ENCODE measurements at regions not wholly inside any gene's neighbourhood (a gene's known extent, or its start where the extent isn't known, plus 50 kb on each side); places are given as distances from the start of the nearest gene placed in this dataset.

GRCh38 chr3:56889131-56889530, 87.4 kb upstream of the ARHGEF3 start:
- DNase-seq = no peak

- DNase-seq = no peak
Measured at GRCh38 chr3:56887402-56888025, 85.8 kb upstream of the ARHGEF3 start.

GRCh38 chr3:56886314-56886713, 84.6 kb upstream of the ARHGEF3 start:
- no peak for DNase-seq

- DNase-seq = no peak
Measured at GRCh38 chr3:56885879-56886278, 84.1 kb upstream of the ARHGEF3 start.

- no peak for DNase-seq
Measured at GRCh38 chr3:56885453-56885852, 83.7 kb upstream of the ARHGEF3 start.

- DNase-seq = no peak
Measured at GRCh38 chr3:56884387-56884786, 82.6 kb upstream of the ARHGEF3 start.

- no peak for DNase-seq
Measured at GRCh38 chr3:56883828-56884227, 82.1 kb upstream of the ARHGEF3 start.

GRCh38 chr3:56882896-56883295, 81.1 kb upstream of the ARHGEF3 start:
- no peak for DNase-seq

GRCh38 chr3:56881841-56882240, 80.1 kb upstream of the ARHGEF3 start:
- no peak for DNase-seq

GRCh38 chr3:56880720-56881575, 79.2 kb upstream of the ARHGEF3 start:
- DNase-seq = no peak

GRCh38 chr3:56879436-56880215, 77.9 kb upstream of the ARHGEF3 start:
- no peak for DNase-seq

GRCh38 chr3:56878074-56878473, 76.3 kb upstream of the ARHGEF3 start:
- DNase-seq = no peak

GRCh38 chr3:56876916-56877315, 75.2 kb upstream of the ARHGEF3 start:
- DNase-seq = no peak

- no peak for DNase-seq
Measured at GRCh38 chr3:56874269-56874668, 72.5 kb upstream of the ARHGEF3 start.

GRCh38 chr3:56870436-56870835, 68.7 kb upstream of the ARHGEF3 start:
- DNase-seq = no peak

- no peak for DNase-seq
Measured at GRCh38 chr3:56869157-56869889, 67.6 kb upstream of the ARHGEF3 start.

GRCh38 chr3:56868706-56869105, 67.0 kb upstream of the ARHGEF3 start:
- DNase-seq = no peak

- DNase-seq = no peak
Measured at GRCh38 chr3:56867671-56868070, 65.9 kb upstream of the ARHGEF3 start.

- no peak for DNase-seq
Measured at GRCh38 chr3:56864918-56865524, 63.3 kb upstream of the ARHGEF3 start.

GRCh38 chr3:56864090-56864489, 62.3 kb upstream of the ARHGEF3 start:
- DNase-seq = no peak

- peak; percentile 76 for DNase-seq
Measured at GRCh38 chr3:56862352-56863062, 60.8 kb upstream of the ARHGEF3 start.

GRCh38 chr3:56861511-56861910, 59.8 kb upstream of the ARHGEF3 start:
- DNase-seq = no peak
